ENCODE measurements at regions not wholly inside any gene's neighbourhood (a gene's known extent, or its start where the extent isn't known, plus 50 kb on each side); places are given as distances from the start of the nearest gene placed in this dataset.

- H3K4me3 ChIP-seq: no peak overlapping the region
- H3K4me1 ChIP-seq: no peaks in the 10 kb centered on the region
- H3K27me3 ChIP-seq: no peaks in the 10 kb centered on the region
- TF ChIP-seq CTCF (IDR thresholded peaks at IDR 0.05) (no peak), EP300 (IDR thresholded peaks at IDR 0.05) (no peak), POLR2A (IDR thresholded peaks at IDR 0.05) (no peak)
- H3K36me3 ChIP-seq: no peaks in the 10 kb centered on the region
- DNase-seq (ENCODE audit: low spot score in 2 of 2): no peak
- WGBS, 2 donors: 76 to 84% methylated on average over 6 to 7 of the region's 7 CpGs
- no peaks in the 10 kb centered on the region for H3K9me3 ChIP-seq
- H3K27ac ChIP-seq: no peak overlapping the region
Observed at GRCh38 chrX:6614506-6614905, 79.6 kb upstream of the VCX3A start.

GRCh38 chrX:6599230-6599860 is 64.4 kb upstream of the VCX3A start:
- DNase-seq (ENCODE audit: low spot score in 2 of 2): no peak
- H3K9me3 ChIP-seq: no peaks in the 10 kb centered on the region
- no peak overlapping the region for H3K27ac ChIP-seq
- no peak for TF ChIP-seq POLR2A (IDR thresholded peaks at IDR 0.05)
- TF ChIP-seq CTCF (IDR thresholded peaks at IDR 0.05): no peak
- TF ChIP-seq EP300 (IDR thresholded peaks at IDR 0.05): no peak
- no peaks in the 10 kb centered on the region for H3K27me3 ChIP-seq
- no peaks in the 10 kb centered on the region for H3K36me3 ChIP-seq
- no peak overlapping the region for H3K4me3 ChIP-seq
- 69 to 71% methylated on average over 4 of the region's 4 CpGs for WGBS, 2 donors
- H3K4me1 ChIP-seq: no peaks in the 10 kb centered on the region

Data from tibial nerve (tissue), 4 donors.